ENCODE measurements at regions not wholly inside any gene's neighbourhood (a gene's known extent, or its start where the extent isn't known, plus 50 kb on each side); places are given as distances from the start of the nearest gene placed in this dataset.

DNA sequence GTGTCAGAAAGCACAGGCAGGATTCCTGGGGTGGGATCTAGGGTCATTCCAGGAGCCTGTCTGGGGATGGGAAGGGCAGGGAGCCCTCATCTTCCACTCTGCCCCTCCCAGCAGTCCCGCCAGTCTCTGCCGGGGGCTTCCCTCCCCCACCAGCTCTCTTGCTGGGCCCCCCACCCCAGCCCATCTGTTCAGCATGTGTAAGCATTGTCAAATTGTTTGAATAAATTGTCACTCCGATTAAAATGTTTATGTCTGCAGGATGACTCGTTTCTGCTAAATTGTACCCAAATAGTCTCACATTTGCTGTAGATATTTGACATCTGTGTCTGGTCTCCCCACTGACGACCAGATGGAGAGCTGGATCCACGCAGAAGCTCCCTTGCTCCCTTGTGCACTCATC lies 257.6 kb downstream of the ANKRD60 start:
- no peak for DNase-seq

DNA sequence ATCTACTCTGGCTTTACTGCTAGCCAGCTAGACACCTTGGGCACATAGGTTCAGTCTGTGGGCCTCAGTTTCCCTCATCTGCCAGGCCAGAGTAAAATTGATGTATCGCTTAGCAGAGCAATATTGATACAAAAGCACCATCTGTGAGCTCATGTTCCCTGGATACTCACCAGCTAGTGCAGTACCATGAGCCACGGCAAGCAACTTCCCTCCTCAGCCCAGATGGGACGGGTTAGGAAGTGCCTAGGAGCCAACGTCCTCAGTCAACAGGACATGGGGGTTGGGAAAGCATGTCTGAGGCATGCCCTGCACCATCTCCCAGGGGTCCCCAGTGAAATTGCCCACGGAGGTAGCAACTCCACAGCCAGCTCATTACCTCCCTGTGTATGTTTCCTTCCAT lies 258.3 kb downstream of the ANKRD60 start:
- no peak for DNase-seq

DNA sequence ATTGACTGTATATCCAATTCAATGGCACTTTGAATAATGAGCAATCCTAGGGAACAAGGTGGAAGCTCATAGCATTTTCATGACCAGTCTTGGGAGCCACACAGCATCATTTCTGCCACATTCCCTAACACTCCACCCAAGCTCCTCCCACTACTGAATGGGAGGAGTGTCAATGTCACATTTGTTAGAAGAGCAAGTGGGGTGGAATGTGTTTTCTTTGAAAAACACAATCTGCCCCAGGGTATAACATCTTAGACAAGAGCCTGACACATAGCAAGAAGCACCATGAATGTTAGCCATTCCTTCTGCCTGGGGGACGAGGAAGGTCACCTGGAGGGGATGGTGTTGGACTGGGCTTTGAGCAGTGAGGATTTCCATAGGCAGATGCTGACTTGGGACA lies 258.3 kb upstream of the PMEPA1 start:
- DNase-seq = no peak

DNA sequence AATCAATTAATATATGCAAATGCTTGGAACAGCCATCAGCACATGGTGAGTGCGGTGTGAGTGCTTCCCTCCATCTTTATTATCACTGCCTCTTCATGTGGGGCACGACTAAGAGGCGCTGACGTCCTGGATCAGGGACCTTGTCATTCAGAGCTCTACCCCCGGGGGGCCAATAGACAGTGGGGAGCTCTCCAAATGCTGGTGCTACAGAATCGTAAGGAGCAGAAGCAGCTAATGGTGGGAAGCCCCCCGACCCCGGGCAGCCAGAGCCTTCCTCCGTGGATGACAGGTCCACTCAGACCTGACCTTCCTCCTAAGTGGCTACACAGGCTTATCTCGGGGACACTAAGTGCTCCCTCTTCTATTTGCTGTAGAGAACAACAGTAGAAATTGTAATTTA lies 257.5 kb upstream of the PMEPA1 start:
- no peak for DNase-seq

DNA sequence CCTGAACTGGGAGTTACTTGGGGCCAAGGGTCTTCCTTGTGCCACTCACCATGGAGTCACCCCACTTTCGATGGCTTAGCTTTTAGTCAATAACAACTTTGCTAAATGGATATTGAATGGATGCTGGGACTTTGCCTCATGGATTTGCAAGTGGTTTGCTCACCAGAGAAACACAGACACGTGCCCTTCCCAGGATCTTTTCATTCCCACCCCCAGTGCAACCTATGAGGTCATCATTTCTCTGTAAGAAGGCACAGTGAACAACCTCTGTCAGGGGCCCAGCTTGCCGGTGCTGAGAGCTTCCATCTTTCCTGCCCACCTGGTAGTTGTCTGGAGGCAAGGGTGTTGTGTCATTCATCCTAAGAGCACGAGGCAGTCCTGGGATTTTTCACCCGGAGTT lies 256.8 kb upstream of the PMEPA1 start:
- no peak for DNase-seq

DNA sequence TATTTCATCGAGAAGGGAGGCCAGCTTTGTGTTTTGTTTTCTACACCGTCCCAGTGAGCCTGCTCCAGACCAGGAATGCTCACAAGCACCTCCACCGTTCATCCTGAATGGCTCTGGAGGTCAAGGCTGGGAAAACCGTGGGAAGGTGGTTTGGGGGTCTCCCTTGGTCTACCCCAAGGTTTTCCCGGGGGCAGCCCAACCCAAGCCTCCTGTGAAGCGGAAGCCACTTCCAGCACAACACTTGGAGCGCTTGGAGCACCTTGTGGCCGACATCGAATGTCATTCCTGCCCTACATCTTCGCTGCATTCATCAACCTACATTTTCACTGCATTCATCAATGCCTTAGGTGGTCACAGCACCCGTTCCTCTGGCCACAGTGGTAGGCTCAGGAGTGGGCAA lies 255.6 kb upstream of the PMEPA1 start:
- DNase-seq = no peak

DNA sequence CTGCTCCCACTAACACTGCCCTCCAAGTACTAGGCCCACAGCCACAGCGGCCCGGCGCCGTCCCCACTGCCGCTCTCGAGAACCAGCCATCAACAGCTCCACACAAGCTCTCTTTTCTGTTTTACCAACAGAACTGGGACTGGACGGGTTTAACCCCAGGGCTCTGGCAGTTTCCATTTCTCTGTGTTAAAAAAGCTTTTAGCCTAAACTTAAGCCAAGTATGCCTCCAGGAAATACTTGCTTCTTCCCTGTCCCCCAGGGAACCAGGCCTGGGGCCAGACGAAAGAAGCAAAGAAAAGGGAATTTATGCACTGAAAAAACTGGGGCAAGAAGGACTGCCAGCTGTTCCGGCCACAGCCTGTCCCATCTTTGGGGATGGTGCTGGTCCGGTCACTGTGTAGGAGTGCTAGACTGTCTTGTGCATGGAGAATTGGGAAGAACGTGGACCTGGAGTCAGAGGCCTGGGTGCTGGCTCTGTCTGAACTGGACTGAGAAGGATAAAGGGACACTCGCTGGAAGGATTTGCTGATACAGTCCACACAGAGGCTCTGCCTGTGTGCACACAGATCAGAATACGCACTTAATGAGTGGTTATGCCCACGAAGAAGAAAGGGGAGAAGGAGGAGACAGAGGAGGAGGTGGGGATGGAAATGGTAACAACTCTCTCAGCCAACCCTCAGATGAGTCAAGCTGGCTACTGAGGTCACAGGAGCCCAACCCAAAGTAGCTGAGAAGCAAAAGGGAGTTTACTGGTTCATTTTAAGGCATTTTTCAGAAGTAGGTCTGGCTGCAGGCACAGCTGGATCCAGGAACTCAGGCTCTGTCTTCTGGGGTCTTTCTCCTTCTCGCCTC lies 254.4 kb upstream of the PMEPA1 start:
- DNase-seq = no peak

DNA sequence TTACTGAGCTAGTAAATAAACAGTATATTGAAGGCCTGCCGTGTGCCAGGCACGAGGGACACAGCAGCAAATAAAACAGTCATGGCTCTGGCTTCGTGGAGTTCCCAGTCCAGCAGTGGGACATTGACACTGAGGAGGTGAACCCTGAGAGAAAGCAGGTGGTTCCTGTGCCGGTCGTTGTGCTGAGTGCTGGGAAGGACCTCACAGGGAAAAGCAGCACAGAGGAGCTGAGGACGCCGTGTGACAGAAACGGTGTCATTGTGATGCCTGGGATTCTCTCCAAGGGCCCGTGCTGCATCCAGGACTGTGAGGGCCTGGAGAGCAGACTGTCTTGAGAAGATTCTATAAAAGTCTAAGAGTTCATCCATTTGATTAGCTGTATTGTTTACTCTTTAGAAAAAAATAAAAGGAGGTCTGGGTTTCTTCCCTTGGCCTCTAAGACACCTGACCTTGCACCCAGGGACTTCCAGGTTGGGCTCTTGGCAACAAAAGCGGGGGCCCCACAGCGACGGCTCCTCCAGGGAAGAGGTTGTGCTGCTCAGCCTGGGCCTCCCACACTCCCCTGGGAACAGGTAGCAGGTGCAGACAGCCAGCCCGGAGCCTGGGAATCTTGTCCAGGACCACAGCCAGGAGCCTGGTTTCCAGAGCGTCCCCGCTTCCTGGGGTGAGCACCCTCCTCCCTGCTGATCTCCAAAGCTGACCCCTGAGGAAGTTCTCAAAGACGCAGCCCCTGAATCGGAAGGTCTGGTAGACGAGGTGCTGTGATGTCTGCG lies 251.2 kb upstream of the PMEPA1 start:
- DNase-seq = no peak

DNA sequence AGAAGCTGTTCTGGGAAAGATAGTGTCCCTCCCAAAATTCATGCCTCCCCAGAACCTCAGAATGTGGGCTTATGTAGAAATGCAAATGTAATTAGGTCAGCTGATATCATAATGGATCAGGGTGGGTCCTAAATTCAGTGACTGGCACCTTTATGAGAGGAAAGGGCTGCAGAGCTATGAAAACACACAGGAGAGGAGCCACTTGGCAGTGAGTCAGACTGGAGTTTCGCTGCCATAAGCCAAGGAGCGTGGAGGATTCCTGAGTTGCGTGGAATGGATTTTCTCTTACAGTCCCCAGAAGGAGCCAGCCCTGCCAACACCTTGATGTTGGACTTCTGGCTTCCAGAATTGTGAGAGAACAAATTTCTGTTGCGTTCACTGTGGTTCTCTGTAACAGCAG lies 249.8 kb upstream of the PMEPA1 start:
- DNase-seq = no peak

DNA sequence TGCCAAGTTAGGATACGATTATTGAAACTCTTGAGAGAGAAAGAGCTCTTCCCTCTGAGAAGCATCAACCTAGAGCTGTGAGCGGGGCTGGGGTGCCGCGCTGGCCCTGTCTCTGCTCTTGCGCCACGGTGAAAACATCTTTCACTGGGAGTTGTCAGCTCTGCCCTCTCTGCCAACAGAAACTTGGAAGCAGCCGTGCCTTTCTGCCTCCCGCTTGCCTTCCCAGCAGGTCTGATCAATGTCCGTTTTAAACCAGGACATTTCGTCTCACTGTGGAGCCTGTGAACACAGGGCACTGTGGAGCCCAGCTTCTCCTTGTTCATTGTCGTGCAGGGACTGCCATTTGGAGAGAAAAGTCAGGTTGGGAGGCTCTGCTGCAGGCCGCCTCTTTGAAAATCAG lies 249.2 kb upstream of the PMEPA1 start:
- no peak for DNase-seq

DNA sequence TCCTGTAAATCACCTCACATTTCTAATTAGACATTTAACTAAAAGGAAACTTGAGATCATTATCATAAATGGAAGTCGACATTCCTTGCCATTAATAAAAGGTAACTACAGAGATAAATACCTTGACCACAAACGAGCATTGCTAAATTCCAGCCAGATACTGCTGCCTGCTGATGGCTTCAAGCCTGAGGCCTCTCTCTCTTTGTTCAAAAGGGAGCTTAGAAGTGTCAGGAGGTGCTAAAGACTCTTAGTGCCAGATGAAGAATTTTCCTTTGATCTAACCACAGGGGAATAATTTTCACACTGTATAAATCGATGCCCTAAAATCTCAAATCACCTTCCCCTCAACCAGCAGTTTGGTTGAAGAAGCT lies 248.2 kb upstream of the PMEPA1 start:
- DNase-seq = no peak

DNA sequence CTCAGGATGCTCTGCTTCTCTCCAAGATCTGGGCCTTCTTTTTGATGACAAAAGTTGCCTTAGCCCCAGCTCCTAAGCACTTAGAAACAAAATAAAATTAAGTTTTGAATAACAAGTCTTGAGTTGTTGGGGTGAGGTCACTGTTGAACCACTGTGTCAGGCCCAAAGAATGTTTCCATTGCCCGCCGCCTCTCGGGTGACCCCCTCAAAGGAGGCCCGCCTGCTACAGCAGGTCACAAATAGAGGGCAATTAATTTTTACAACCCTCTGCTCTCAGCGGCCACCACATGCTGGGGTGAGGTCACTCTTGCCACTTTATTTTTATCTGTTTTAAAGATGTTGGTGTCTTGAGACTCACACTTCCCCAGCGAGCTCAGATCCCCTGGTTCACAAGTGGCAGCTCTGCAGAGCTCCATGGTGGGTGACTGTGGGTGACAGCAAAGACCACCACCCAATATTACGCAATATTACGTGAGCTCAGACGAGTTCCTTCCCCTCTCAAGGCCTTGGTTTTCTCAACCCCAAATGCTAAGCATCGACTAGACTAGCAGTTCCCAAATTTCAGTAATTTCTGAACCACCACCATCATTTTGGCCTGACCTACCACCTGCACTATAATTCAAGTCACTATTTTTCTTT lies 247.7 kb upstream of the PMEPA1 start:
- peak; percentile 30 for DNase-seq

DNA sequence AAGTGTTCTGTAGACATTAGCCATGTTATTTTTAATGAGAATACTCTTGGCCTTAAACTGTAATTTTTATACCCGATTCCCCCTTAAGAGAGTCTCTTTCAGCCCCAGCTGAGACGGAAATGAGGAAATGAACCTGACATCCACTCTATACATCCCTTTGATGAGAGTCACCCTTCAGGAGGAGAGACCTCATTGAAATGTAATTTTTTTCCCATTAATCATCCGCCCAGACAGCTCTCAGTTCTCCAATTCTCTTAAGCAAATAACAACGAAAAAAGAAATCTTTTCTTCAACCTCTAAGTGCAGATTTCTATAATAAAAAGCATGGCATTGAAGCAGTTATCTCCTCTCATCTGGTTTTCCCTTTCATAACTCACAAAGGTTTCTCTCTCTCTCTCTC lies 243.8 kb upstream of the PMEPA1 start:
- no peak for DNase-seq

DNA sequence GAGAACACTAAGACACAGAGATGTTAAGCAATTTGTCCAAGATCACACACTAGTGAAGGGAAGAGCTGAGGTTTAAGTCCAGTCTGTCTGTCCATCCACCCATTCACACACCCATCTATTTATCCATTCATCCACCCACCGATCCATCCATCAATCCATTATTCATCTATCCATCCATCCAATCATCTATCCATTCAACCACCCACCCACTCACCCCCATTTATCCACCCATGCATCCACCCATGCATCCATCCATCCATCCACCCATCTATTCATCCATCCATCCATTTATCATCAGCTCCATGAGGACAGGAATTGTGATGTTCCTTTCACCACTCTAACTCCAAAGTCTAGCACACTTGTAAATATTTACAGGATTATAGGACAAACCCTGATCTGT lies 242.3 kb upstream of the PMEPA1 start:
- no peak for DNase-seq

DNA sequence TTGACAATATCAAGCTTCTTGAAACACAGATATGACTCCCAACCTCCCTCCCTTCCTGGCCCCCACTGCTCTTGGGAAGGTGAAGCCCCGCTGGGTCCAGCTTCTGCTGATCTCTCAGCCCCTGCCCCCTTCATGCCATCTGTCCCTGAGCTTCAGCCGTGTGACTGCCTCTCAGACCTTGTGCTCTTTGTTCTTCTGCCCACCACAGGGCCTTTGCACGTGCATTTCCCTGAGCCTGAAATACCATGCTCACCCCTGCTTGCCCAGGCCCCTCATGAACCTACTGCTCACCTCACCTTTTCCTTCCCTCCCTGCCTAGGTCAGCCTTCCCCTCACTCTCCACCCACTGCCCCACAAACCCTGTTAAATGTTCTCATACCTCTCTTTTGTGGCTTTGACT lies 241.7 kb upstream of the PMEPA1 start:
- DNase-seq = no peak

DNA sequence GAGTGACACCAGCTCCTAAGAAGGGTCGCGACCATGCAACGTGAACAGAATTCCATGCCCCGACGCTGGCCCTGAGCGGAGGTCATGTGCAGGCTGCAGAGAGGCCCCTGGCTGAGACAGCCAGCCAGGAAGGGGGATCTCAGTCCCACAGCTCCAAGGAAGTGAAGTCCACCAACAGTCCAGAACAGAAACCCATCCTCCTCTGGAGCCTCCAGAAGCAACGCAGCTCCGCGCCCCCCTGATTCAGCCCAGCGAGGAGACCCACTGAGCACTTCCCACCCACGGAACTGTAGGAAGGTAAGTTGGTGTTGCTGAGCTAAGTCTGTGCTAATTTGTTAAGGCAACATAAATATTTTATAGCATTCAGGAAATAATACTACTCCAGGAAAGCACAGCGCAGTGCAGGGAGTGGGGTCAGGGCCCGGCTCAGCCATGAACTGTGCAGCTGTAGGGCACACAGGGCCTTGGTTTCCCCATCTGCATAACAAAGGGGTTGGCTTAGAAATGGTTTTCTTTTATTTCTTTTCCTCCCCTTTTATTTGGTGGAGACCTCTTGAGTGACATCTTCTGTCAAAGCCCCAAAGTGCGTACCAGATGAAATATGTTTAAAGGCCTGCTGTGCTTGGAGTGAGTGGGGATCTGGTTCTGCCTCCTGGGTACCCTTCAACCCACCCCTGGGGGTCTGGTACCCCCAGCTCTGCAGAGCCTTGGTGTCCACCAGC lies 241.1 kb upstream of the PMEPA1 start:
- no peak for DNase-seq

DNA sequence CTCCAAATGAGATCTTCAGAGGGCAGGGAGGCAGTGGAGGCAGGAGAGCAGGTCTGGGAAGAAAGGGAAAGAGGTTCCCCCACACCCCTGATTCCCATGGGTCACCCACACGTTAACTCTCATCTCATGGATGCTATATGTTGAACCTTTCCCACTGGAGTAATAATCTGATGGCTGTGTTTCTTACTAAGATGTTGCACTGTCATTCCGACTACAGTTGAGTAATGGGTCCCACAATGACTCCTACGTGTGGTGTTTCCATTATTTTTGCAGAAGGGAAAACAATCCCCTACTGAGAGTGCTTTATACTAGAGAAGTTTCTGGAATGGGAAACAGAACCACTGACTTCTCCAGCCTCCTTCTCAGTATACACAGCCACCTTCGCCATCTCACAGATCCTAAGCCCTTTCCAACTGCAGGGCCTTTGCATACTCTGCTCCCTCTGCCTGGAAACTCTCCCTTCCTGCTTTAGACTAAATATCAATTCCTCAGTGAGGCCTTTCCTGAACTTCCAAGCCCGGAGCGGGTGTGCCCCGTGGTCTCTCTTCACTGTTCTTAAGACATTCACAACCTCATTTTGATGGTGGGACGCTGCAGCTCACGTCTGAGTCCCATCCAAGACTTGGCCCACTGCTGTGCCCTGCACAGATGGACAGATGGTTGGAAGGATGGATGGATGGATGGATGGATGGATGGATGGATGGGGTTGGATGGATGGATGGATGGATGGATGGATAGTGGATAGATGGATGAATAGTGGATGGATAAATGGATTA lies 238.6 kb upstream of the PMEPA1 start:
- DNase-seq = no peak

DNA sequence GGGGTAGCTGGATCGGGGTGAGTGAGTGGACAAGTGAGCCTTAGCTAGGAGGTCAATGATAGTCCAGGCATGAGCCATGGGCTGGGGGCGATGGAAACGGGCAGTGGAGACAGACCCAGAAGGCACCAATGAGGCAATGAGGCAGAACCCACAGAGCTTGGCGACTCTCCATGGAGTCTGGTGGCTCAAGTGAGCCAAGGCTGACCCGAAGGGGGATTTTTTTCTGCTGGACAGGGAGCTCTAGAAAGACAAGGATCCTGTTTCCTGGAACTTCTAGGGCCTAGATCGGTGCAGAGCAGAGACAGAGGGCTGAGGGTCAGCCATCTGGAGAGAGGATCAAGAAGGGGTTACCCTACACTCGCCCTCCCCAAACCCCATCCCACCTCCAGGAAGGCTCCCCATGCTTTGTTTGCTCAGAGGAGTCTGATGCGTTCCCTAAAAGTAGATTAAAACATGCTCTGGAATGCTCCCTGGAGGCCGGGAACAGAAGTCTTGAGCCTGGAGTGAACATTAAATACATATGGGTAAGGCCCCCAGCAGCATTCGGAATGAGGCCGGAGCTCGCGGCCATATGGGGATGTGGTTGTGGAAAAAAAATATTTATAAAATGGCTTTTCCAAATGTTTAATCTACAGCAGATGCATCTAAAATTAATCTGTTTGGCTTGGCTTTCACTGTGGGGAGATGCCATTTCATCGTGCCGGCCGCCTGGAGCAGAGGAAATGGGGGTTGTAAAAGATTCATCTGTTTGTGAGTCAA lies 237.8 kb upstream of the PMEPA1 start:
- DNase-seq = no peak

DNA sequence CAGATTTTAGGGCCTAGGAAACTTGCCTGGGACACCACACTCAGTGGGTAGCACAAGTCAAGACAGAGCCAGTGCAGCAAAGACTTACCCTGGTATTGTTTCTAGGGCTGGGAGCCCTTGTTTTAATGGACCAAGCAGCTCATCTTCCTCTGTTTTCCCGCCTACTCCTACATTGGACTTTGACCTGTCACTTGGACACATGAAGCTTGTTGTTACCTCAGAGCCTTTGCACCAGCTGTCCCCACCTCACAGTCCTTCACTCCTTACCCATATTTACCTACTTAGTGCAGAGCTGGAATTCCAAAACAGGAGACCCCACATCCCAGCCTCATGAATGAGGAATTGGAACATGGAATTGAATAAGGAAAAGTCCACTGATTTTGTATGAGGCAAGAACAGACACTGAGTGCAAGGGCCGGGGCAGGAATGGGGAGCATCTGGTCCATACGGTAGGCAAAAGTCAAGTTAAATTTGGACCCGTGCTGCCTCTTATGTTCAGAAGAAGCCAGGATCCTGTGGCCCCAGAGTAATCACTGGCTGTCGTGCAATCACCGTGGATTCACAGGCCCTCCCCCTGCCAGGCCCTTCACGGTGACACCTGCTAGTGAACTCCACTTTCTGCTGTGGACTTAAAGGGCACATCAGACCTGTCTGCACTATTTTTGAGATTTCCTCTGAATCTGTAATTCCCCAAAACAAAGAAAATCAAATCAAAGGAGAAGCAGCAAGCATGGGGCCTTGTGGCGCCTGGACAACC lies 236.9 kb upstream of the PMEPA1 start:
- DNase-seq = no peak

DNA sequence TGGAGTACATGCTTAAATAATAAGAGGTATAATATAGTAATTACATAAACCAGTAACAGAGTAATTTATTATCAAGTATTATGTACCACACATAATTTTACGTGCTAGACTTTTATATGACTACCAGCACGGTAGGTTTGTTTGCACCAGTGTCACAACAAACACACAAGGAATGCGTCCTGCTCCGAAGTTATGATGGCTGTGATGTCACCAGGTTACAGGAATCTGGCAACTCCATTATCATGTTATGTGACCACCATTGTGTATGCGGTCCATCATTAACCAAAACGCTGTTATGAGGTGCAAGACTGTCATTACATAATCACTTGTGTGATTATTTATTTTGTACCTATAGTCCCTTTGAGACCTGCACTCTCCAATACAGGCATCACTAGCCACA lies 235.2 kb upstream of the PMEPA1 start:
- no peak for DNase-seq

Measured in left kidney (tissue), 1 donor.